T47D (cell line): ENCODE measurements at regions not wholly inside any gene's neighbourhood (a gene's known extent, or its start where the extent isn't known, plus 50 kb on each side); places are given as distances from the start of the nearest gene placed in this dataset.
"Not testable (repeated sequence)": the region's sequence is repeated elsewhere in the genome, so short reads cannot be mapped to it uniquely, and the experiment has no call there.

ENCODE experiments used
- DNase-seq, 2 experiments: peaks; one replicate each; pipeline versions ENCODE4 v3.0.0 to v3.0.0-alpha.2; 2011 to 2012; ENCODE audit warnings: low read depth in 1 of 2, low spot score in 1 of 2
- JUND ChIP-seq: IDR thresholded peaks from 2 replicates; pipeline ENCODE4 v1.6.1; 2012; ENCODE audit warnings: low read depth
- in situ Hi-C: cut with HindIII; loops from 2 replicates; pipeline ENCODE4 v1.10.0; 2016; ENCODE audit warnings: low sequenced_read_pairs, low pct_unique_long_range_greater_than_20kb

GRCh38 chrX:82675104-82675503 lies 833.0 kb upstream of the POU3F4 start:
- in situ Hi-C loops, result no loop called here
- no peak for TF ChIP-seq JUND
- no peak for DNase-seq

GRCh38 chrX:82676386-82676785 lies 831.7 kb upstream of the POU3F4 start:
- TF ChIP-seq JUND, result no peak
- DNase-seq, result peak in 1 of 2 experiments; percentile 0
- in situ Hi-C loops, result no loop called here

- in situ Hi-C loops, result no loop called here
- TF ChIP-seq JUND, result no peak
- DNase-seq, result no peak
Measured at GRCh38 chrX:82677286-82677685, 830.8 kb upstream of the POU3F4 start.

GRCh38 chrX:82692991-82693390 lies 815.1 kb upstream of the POU3F4 start:
- in situ Hi-C loops, result no loop called here
- no peak for TF ChIP-seq JUND
- DNase-seq, result no peak

- no peak for DNase-seq
- no peak for TF ChIP-seq JUND
- in situ Hi-C loops, result no loop called here
Measured at GRCh38 chrX:82695066-82695465, 813.0 kb upstream of the POU3F4 start.

- TF ChIP-seq JUND, result no peak
- in situ Hi-C loops, result no loop called here
- DNase-seq, result no peak
Measured at GRCh38 chrX:82703551-82703950, 804.5 kb upstream of the POU3F4 start.

- no peak for DNase-seq
- in situ Hi-C loops, result no loop called here
- no peak for TF ChIP-seq JUND
Measured at GRCh38 chrX:82711457-82711856, 796.6 kb upstream of the POU3F4 start.

GRCh38 chrX:82721891-82722290 lies 786.2 kb upstream of the POU3F4 start:
- no peak for DNase-seq
- in situ Hi-C loops, result no loop called here
- TF ChIP-seq JUND, result no peak

GRCh38 chrX:82723806-82724205 lies 784.3 kb upstream of the POU3F4 start:
- in situ Hi-C loops, result no loop called here

GRCh38 chrX:82727436-82727835 lies 780.7 kb upstream of the POU3F4 start:
- in situ Hi-C loops, DNase-seq: not testable (repeated sequence)

More at GRCh38 chrX:82723806-82724205, 784.3 kb upstream of the POU3F4 start:
- DNase-seq, result no peak
- no peak for TF ChIP-seq JUND

GRCh38 chrX:82732861-82733260 lies 775.2 kb upstream of the POU3F4 start:
- TF ChIP-seq JUND, result no peak
- in situ Hi-C loops, result no loop called here
- DNase-seq, result no peak

GRCh38 chrX:82734140-82734539 lies 774.0 kb upstream of the POU3F4 start:
- no peak for TF ChIP-seq JUND
- DNase-seq, result no peak
- in situ Hi-C loops, result no loop called here

GRCh38 chrX:82738313-82738712 lies 769.8 kb upstream of the POU3F4 start:
- DNase-seq, in situ Hi-C loops: not testable (repeated sequence)

GRCh38 chrX:82742351-82742750 lies 765.7 kb upstream of the POU3F4 start:
- in situ Hi-C loops, result no loop called here
- DNase-seq, result no peak
- TF ChIP-seq JUND, result no peak

- in situ Hi-C loops, DNase-seq: not testable (repeated sequence)
Measured at GRCh38 chrX:82745725-82746124, 762.4 kb upstream of the POU3F4 start.
